ENCODE measurements at regions not wholly inside any gene's neighbourhood (a gene's known extent, or its start where the extent isn't known, plus 50 kb on each side); places are given as distances from the start of the nearest gene placed in this dataset.

GRCh38 chr11:70592641-70593165 lies 194.4 kb downstream of the CTTN start:
- TF ChIP-seq, protein P1, sequence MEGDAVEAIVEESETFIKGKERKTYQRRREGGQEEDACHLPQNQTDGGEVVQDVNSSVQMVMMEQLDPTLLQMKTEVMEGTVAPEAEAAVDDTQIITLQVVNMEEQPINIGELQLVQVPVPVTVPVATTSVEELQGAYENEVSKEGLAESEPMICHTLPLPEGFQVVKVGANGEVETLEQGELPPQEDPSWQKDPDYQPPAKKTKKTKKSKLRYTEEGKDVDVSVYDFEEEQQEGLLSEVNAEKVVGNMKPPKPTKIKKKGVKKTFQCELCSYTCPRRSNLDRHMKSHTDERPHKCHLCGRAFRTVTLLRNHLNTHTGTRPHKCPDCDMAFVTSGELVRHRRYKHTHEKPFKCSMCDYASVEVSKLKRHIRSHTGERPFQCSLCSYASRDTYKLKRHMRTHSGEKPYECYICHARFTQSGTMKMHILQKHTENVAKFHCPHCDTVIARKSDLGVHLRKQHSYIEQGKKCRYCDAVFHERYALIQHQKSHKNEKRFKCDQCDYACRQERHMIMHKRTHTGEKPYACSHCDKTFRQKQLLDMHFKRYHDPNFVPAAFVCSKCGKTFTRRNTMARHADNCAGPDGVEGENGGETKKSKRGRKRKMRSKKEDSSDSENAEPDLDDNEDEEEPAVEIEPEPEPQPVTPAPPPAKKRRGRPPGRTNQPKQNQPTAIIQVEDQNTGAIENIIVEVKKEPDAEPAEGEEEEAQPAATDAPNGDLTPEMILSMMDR (IDR thresholded peaks at IDR 0.05; ENCODE audit: low read depth, low read length): no peak
- Histone ChIP-seq H3K4me1 (no peaks in the 10 kb centered on the region), H3K36me3 (no peaks in the 10 kb centered on the region), H3K9me3 (no peaks in the 10 kb centered on the region), H3K27me3 (no peaks in the 10 kb centered on the region), H3K4me3 (ENCODE audit: low read depth, low read length) (no peak overlapping the region)
- no peak for DNase-seq

DNA sequence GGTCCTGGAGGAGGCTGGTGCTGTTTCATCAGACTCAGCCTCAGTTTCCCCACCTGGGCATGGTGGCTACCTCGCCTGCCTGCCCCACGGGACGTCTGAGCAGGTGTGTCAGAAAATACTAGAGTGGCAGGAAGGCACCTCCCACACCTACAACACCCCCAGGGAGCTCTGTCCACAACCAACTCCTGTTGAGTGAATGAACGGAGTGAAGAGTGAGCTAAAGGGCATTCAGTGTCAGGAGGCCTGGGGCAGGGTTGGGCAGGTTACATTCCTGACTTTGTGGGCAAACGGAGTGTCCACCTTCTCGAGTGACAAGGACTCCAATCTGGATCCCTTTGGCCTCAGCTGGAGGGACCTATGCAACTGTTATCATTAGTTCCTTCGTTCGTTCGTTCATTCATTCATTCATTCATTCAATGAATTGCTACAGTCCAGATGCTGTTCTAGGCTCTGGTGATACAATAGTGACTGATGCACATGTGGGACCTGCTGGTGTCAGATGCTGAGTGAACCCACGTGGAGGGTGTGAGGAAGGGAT lies 195.2 kb downstream of the CTTN start:
- Histone ChIP-seq H3K27me3 (no peaks in the 10 kb centered on the region), H3K36me3 (no peaks in the 10 kb centered on the region), H3K4me3 (ENCODE audit: low read depth, low read length) (no peak overlapping the region), H3K9me3 (no peaks in the 10 kb centered on the region), H3K4me1 (no peaks in the 10 kb centered on the region)
- no peak for DNase-seq
- TF ChIP-seq, protein P1 (IDR thresholded peaks at IDR 0.05; ENCODE audit: low read depth, low read length): no peak

DNA sequence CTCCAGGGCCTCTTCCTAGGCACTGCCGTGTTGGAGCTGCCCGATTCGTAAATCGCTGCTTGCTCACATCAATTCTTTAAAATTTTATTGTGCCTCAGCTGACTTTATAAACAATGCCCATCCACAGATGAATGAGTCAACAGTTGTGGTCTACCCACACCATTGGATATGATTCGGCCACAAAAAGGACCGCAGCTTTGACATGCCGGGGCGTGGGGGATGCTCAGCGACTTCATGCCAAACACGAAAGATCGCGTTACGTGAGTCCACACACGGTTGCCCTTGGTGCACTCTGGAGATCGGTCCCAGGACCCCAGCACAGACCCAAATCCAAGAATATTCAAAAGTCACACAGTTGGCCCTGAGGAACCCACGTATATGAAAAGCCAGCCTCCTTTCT lies 195.7 kb downstream of the CTTN start:
- no peaks in the 10 kb centered on the region for H3K9me3 ChIP-seq
- H3K4me3 ChIP-seq (ENCODE audit: low read depth, low read length): no peak overlapping the region
- no peaks in the 10 kb centered on the region for H3K36me3 ChIP-seq
- no peak for DNase-seq
- H3K27me3 ChIP-seq: no peaks in the 10 kb centered on the region
- TF ChIP-seq, protein P1 (IDR thresholded peaks at IDR 0.05; ENCODE audit: low read depth, low read length): no peak
- no peaks in the 10 kb centered on the region for H3K4me1 ChIP-seq

DNA sequence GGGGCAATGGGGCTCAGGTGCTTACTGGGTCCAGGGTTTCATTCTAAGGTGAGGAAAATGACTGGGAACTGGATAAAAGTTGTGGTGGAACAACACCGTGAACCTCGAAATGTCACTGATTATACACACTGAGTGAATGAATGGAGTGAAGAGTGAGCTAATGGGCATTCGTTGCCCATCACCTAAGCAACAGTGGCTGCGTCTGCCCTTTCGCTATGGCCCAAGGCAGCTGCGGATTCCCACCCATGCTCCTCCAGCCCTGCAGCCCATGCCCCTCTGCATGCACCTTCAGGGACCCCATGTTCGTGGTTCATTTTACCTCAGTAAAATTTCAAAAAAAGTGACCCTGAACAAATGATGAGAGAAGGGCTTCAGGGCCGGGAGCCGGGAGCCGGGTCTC lies 196.3 kb downstream of the CTTN start:
- Histone ChIP-seq H3K36me3 (no peaks in the 10 kb centered on the region), H3K4me1 (no peaks in the 10 kb centered on the region), H3K27me3 (no peaks in the 10 kb centered on the region), H3K9me3 (no peaks in the 10 kb centered on the region), H3K4me3 (ENCODE audit: low read depth, low read length) (no peak overlapping the region)
- TF ChIP-seq, protein P1 (IDR thresholded peaks at IDR 0.05; ENCODE audit: low read depth, low read length): no peak
- DNase-seq: no peak

GRCh38 chr11:70595016-70595415 lies 196.7 kb downstream of the CTTN start:
- TF ChIP-seq, protein P1 (IDR thresholded peaks at IDR 0.05; ENCODE audit: low read depth, low read length): no peak
- no peaks in the 10 kb centered on the region for H3K4me1 ChIP-seq
- DNase-seq: no peak

GRCh38 chr11:70595452-70595851 lies 197.1 kb downstream of the CTTN start:
- DNase-seq: no peak
- H3K36me3 ChIP-seq: no peaks in the 10 kb centered on the region
- H3K9me3 ChIP-seq: no peaks in the 10 kb centered on the region
- no peaks in the 10 kb centered on the region for H3K27me3 ChIP-seq
- TF ChIP-seq, protein P1 (IDR thresholded peaks at IDR 0.05; ENCODE audit: low read depth, low read length): no peak
- no peak overlapping the region for H3K4me3 ChIP-seq (ENCODE audit: low read depth, low read length)
- H3K4me1 ChIP-seq: no peaks in the 10 kb centered on the region

More at GRCh38 chr11:70595016-70595415, 196.7 kb downstream of the CTTN start:
- Histone ChIP-seq H3K9me3 (no peaks in the 10 kb centered on the region), H3K4me3 (ENCODE audit: low read depth, low read length) (no peak overlapping the region), H3K36me3 (no peaks in the 10 kb centered on the region), H3K27me3 (no peaks in the 10 kb centered on the region)

Data from BE2C (cell line).